ENCODE measurements at regions not wholly inside any gene's neighbourhood (a gene's known extent, or its start where the extent isn't known, plus 50 kb on each side); places are given as distances from the start of the nearest gene placed in this dataset.

DNA sequence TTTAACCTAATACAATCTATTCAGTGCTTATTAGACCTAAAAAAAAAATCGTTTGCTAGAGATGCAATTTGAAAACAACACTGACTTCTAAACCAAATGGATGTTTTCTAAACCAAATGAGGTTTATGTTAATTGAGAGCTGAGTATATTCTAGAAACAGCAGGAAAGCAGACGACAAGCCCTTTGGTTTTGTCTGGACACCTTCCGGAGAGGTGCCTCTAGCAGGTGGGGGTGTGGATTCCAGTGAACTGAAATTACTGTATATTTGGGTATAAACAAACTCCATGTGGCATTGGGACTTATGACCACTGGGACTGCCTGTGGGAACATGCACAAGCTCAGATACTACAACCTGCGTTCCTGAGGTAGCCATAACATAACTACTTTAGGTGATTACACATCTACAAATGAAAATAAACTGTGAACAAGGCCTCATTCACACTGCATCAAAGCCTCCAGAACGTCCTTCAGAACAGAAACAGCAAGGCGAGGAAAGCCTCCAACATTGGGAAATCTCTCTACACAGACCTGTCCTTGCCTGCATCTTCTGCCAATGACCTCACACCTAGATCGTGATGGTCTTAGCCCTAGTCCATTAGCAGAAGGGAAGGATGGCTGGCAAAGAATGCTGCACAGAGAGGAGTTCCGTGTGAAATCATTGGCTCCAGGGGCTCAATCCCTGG is 206.8 kb upstream of the FOXQ1 start:
- TF ChIP-seq FOS (IDR thresholded peaks at IDR 0.05; ENCODE audit: borderline replicate concordance, extremely low read depth, insufficient read length) = no peak
- TF ChIP-seq, protein P1, sequence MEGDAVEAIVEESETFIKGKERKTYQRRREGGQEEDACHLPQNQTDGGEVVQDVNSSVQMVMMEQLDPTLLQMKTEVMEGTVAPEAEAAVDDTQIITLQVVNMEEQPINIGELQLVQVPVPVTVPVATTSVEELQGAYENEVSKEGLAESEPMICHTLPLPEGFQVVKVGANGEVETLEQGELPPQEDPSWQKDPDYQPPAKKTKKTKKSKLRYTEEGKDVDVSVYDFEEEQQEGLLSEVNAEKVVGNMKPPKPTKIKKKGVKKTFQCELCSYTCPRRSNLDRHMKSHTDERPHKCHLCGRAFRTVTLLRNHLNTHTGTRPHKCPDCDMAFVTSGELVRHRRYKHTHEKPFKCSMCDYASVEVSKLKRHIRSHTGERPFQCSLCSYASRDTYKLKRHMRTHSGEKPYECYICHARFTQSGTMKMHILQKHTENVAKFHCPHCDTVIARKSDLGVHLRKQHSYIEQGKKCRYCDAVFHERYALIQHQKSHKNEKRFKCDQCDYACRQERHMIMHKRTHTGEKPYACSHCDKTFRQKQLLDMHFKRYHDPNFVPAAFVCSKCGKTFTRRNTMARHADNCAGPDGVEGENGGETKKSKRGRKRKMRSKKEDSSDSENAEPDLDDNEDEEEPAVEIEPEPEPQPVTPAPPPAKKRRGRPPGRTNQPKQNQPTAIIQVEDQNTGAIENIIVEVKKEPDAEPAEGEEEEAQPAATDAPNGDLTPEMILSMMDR (IDR thresholded peaks at IDR 0.05 in 2 of 3, conservative IDR thresholded peaks at IDR 0.05 in 1 of 3; ENCODE audit: control insufficient read depth in 2 of 3, extremely low read depth in 1 of 3, insufficient read depth in 1 of 3, low read depth in 3 of 3, low read length in 3 of 3) = no peak
- TF ChIP-seq CREM (IDR thresholded peaks at IDR 0.05; ENCODE audit: low read depth) = no peak
- no peak for TF ChIP-seq POLR2A (IDR thresholded peaks at IDR 0.05; ENCODE audit: low read depth, low read length)
- TF ChIP-seq HDGF (IDR thresholded peaks at IDR 0.05) = no peak
- no peak for TF ChIP-seq ZNF384 (IDR thresholded peaks at IDR 0.05; ENCODE audit: borderline replicate concordance, low read depth, low read length)
- TF ChIP-seq BRCA1 (IDR thresholded peaks at IDR 0.05; ENCODE audit: low read depth, low read length) = no peak
- TF ChIP-seq, protein P2, sequence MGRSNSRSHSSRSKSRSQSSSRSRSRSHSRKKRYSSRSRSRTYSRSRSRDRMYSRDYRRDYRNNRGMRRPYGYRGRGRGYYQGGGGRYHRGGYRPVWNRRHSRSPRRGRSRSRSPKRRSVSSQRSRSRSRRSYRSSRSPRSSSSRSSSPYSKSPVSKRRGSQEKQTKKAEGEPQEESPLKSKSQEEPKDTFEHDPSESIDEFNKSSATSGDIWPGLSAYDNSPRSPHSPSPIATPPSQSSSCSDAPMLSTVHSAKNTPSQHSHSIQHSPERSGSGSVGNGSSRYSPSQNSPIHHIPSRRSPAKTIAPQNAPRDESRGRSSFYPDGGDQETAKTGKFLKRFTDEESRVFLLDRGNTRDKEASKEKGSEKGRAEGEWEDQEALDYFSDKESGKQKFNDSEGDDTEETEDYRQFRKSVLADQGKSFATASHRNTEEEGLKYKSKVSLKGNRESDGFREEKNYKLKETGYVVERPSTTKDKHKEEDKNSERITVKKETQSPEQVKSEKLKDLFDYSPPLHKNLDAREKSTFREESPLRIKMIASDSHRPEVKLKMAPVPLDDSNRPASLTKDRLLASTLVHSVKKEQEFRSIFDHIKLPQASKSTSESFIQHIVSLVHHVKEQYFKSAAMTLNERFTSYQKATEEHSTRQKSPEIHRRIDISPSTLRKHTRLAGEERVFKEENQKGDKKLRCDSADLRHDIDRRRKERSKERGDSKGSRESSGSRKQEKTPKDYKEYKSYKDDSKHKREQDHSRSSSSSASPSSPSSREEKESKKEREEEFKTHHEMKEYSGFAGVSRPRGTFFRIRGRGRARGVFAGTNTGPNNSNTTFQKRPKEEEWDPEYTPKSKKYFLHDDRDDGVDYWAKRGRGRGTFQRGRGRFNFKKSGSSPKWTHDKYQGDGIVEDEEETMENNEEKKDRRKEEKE (IDR thresholded peaks at IDR 0.05) = no peak
- no peak for TF ChIP-seq SREBF1 (IDR thresholded peaks at IDR 0.05; ENCODE audit: low read length)
- TF ChIP-seq EP300 (IDR thresholded peaks at IDR 0.05; ENCODE audit: borderline replicate concordance in 1 of 2, control insufficient read depth in 1 of 2, low read depth in 2 of 2, low read length in 2 of 2) = no peak
- TF ChIP-seq NBN (IDR thresholded peaks at IDR 0.05) = no peak
- TF ChIP-seq, protein P3, sequence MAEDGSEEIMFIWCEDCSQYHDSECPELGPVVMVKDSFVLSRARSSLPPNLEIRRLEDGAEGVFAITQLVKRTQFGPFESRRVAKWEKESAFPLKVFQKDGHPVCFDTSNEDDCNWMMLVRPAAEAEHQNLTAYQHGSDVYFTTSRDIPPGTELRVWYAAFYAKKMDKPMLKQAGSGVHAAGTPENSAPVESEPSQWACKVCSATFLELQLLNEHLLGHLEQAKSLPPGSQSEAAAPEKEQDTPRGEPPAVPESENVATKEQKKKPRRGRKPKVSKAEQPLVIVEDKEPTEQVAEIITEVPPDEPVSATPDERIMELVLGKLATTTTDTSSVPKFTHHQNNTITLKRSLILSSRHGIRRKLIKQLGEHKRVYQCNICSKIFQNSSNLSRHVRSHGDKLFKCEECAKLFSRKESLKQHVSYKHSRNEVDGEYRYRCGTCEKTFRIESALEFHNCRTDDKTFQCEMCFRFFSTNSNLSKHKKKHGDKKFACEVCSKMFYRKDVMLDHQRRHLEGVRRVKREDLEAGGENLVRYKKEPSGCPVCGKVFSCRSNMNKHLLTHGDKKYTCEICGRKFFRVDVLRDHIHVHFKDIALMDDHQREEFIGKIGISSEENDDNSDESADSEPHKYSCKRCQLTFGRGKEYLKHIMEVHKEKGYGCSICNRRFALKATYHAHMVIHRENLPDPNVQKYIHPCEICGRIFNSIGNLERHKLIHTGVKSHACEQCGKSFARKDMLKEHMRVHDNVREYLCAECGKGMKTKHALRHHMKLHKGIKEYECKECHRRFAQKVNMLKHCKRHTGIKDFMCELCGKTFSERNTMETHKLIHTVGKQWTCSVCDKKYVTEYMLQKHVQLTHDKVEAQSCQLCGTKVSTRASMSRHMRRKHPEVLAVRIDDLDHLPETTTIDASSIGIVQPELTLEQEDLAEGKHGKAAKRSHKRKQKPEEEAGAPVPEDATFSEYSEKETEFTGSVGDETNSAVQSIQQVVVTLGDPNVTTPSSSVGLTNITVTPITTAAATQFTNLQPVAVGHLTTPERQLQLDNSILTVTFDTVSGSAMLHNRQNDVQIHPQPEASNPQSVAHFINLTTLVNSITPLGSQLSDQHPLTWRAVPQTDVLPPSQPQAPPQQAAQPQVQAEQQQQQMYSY (CRISPR knock-in tag; IDR thresholded peaks at IDR 0.05) = no peak
- TF ChIP-seq RFX5 (IDR thresholded peaks at IDR 0.05; ENCODE audit: low read depth, low read length) = no peak
- TF ChIP-seq EZH2 (IDR thresholded peaks at IDR 0.05; ENCODE audit: borderline replicate concordance, control insufficient read depth, low read depth, low read length) = no peak

Data from GM12878 (cell line).